Esophagus muscularis mucosa (tissue), 4 donors: ENCODE measurements at regions not wholly inside any gene's neighbourhood (a gene's known extent, or its start where the extent isn't known, plus 50 kb on each side); places are given as distances from the start of the nearest gene placed in this dataset.

Experiments
- DNase-seq: peaks from one replicate; pipeline ENCODE4 v3.0.0-alpha.2; 2017; ENCODE audit errors: extremely low spot score
- H3K27ac ChIP-seq, 4 donors: fragments of 200-600 bp; sonication (generic); replicated peaks in 1 of 4; 1 replicate in 3 of 4; 2 replicates in 1 of 4; pipeline ENCODE4 v1.5.1; 2016 to 2019; ENCODE audit warnings: mild to moderate bottlenecking in 1 of 4
- H3K27me3 ChIP-seq, 4 donors: fragments of 200-600 bp; sonication (generic); one replicate each; pipeline versions ENCODE4 v1.5.1 to v1.6.0; 2016 to 2019
- H3K36me3 ChIP-seq, 4 donors: fragments of 200-600 bp; sonication (generic); one replicate each; pipeline ENCODE4 v1.5.1; 2016 to 2019
- H3K4me1 ChIP-seq, 4 donors: fragments of 200-600 bp; sonication (generic); one replicate each; pipeline ENCODE4 v1.5.1; 2016 to 2019
- H3K4me3 ChIP-seq, 4 donors: fragments of 200-600 bp; sonication (generic); 1 replicate in 2 of 4; 2 replicates in 2 of 4; pipeline ENCODE4 v1.5.1; 2016 to 2019; ENCODE audit warnings: mild to moderate bottlenecking in 4 of 4, moderate library complexity in 1 of 4
- H3K9me3 ChIP-seq, 4 donors: fragments of 200-600 bp; sonication (generic); 1 replicate in 3 of 4; 2 replicates in 1 of 4; pipeline ENCODE4 v1.5.1; 2016 to 2019
- EP300 ChIP-seq: sonication (generic); formaldehyde crosslinking; IDR thresholded peaks from one replicate; pipeline ENCODE4 v1.6.1; 2017; ENCODE audit warnings: antibody characterized with exemption
- POLR2A ChIP-seq: fragments of 450-650 bp; IDR thresholded peaks from one replicate; pipeline ENCODE4 v1.6.1; 2017; ENCODE audit warnings: antibody characterized with exemption, moderate library complexity, mild to moderate bottlenecking, low read depth
- POLR2AphosphoS5 ChIP-seq, 2 donors: sonication (generic); formaldehyde crosslinking; IDR thresholded peaks; one replicate each; pipeline ENCODE4 v1.6.1; 2017; ENCODE audit warnings: antibody characterized with exemption in 2 of 2
- WGBS: methylation state at CpG from one replicate; pipeline ENCODE4 v1.1.5; 2018; 5-methylcytosine and 5-hydroxymethylcytosine counted together
- intact Hi-C: fragments of 100-400 bp; cut with DNase I; formaldehyde crosslinking; loops from one replicate; pipeline ENCODE4 v1.15.1; 2023
- TF ChIP-seq, protein P1 (sequence below), 3 experiments: fragments of 200-600 bp in 2 of 3; fragments of 450-650 bp in 1 of 3; sonication (generic) in 2 of 3; IDR thresholded peaks; one replicate each; pipeline ENCODE4 v1.5.1; 2017 to 2019; ENCODE audit warnings: antibody characterized with exemption in 3 of 3, mild to moderate bottlenecking in 2 of 3, moderate library complexity in 1 of 3

DNA sequence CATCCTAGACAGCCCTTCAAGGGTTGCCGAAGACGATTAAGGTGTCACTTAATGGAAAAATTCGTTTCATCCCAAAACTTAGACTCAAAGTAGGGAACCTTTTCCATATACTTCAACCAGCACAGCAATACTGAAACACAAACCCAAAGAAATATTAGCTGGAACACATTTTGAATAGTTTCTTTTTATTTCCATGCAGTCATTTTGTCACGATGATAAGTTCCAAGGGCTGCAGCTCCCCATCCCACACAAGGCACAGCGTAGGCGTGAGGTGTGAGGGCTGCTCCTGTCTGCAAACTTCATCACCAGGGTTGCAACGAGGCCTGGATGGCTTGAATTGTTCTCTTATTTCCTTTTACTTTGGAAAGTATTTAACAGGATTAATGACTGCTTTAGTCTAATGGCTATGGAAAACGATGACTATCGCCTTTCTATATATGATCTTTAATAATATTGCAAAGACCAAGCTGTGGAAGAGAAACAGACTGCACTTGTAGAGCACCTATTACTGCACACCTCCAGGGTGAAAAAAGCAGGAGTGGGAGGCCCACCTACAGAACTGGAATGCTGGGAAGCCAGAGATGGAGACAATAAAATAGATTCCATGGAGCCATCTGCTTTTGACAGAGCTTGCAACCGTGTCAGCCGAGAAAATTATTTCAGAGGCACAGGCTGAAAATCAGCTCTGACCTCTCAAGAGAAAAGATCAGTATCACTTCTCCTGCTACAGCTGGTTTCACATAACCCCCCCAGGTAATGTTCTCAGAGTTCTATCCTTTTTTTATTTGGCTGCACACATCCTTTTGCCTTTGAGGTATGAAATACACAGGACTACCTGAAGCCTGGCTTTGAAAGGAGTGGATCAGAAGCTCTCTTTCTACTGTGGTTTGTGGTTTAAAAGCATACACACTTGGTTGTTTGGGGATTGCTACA lies 274.5 kb upstream of the NBEA start:
- intact Hi-C loops: no loop called here
- no peak for TF ChIP-seq POLR2AphosphoS5 (IDR thresholded peaks at IDR 0.05)
- TF ChIP-seq, protein P1, sequence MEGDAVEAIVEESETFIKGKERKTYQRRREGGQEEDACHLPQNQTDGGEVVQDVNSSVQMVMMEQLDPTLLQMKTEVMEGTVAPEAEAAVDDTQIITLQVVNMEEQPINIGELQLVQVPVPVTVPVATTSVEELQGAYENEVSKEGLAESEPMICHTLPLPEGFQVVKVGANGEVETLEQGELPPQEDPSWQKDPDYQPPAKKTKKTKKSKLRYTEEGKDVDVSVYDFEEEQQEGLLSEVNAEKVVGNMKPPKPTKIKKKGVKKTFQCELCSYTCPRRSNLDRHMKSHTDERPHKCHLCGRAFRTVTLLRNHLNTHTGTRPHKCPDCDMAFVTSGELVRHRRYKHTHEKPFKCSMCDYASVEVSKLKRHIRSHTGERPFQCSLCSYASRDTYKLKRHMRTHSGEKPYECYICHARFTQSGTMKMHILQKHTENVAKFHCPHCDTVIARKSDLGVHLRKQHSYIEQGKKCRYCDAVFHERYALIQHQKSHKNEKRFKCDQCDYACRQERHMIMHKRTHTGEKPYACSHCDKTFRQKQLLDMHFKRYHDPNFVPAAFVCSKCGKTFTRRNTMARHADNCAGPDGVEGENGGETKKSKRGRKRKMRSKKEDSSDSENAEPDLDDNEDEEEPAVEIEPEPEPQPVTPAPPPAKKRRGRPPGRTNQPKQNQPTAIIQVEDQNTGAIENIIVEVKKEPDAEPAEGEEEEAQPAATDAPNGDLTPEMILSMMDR (IDR thresholded peaks at IDR 0.05): no peak
- TF ChIP-seq EP300: no peak
- no peak for TF ChIP-seq POLR2A
- H3K4me1 ChIP-seq: peaks cover 9 to 14% (median 10%) of the 10 kb centered on the region in 4 donors
- no peaks in the 10 kb centered on the region for H3K9me3 ChIP-seq
- WGBS: 87% methylated on average over 11 of the region's 11 CpGs
- H3K27me3 ChIP-seq: no peaks in the 10 kb centered on the region
- no peak overlapping the region for H3K27ac ChIP-seq
- H3K4me3 ChIP-seq: no peak overlapping the region
- DNase-seq: no peak
- no peaks in the 10 kb centered on the region for H3K36me3 ChIP-seq

DNA sequence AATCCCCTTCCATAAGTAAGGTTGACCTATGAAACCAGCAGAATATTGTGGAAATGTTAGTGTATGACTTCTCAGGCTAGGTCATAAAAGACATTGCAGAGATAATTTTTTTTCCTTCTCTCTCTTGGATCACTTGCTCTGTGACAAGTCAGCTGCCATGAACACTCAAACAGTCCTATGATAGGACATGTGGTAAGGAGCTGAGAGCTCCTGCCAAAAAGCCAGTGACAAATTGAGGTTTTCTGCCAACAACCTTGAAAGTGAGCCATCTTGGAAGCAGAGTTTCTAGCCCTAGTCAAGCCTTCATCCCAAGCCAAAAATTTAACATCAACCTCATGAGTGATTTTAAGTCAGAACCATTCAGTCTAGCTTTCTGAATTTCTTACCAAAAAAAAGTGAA lies 270.9 kb upstream of the NBEA start:
- no peaks in the 10 kb centered on the region for H3K9me3 ChIP-seq
- no peak overlapping the region for H3K4me3 ChIP-seq
- no peak for DNase-seq
- no peak overlapping the region for H3K27ac ChIP-seq
- no peaks in the 10 kb centered on the region for H3K36me3 ChIP-seq
- intact Hi-C loops: no loop called here
- TF ChIP-seq POLR2A: no peak
- TF ChIP-seq EP300: no peak
- TF ChIP-seq POLR2AphosphoS5 (IDR thresholded peaks at IDR 0.05): no peak
- TF ChIP-seq, protein P1 (IDR thresholded peaks at IDR 0.05): no peak
- no peaks in the 10 kb centered on the region for H3K27me3 ChIP-seq
- peaks cover 9 to 14% (median 10%) of the 10 kb centered on the region in 4 donors for H3K4me1 ChIP-seq

DNA sequence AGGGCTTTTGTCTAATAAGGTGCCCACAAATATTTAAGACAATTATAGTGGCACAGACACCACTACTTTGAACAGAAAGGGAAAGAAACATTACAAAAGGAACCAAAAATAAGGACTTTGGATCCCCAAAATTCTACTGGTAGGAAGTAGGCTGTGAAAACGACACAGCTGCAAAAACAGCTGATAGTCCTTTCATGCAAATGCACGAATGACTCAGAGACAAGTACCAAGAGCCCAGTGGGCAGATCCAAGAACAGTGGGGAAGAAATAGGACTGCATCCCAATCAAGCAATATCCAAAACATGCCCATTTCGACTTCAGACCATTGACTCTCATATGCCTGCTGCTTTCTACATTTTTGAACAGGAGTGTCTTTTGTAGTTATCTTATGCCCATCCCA lies 269.4 kb upstream of the NBEA start:
- WGBS: 77% methylated on average over 3 of the region's 3 CpGs
- H3K36me3 ChIP-seq: no peaks in the 10 kb centered on the region
- no peak overlapping the region for H3K4me3 ChIP-seq
- DNase-seq: no peak
- peaks cover 9 to 14% (median 10%) of the 10 kb centered on the region in 4 donors for H3K4me1 ChIP-seq
- no peak overlapping the region for H3K27ac ChIP-seq
- H3K9me3 ChIP-seq: no peaks in the 10 kb centered on the region
- H3K27me3 ChIP-seq: no peaks in the 10 kb centered on the region
- intact Hi-C loops: no loop called here
- TF ChIP-seq, protein P1 (IDR thresholded peaks at IDR 0.05): no peak
- no peak for TF ChIP-seq EP300
- TF ChIP-seq POLR2AphosphoS5 (IDR thresholded peaks at IDR 0.05): no peak
- no peak for TF ChIP-seq POLR2A

DNA sequence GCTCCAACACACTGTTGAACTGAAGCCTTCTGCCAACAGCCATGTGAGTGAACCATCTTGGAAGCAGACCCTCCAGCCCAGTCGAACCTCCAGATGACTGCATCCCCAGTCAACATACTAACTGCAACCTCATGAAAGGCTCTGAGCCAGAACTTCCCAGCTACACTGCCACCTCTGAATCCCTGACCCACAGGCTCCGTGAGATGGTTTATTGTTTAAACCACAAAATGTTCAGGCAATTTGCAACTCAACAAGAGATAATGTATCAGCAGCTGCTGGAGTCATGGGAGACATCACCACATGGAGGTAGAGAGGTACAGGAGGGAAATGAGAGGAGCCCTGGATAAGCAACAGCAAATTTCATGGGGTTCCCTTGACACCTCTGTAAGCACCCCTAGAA lies 266.4 kb upstream of the NBEA start:
- H3K27ac ChIP-seq: no peak overlapping the region
- no peak for DNase-seq
- H3K27me3 ChIP-seq: no peaks in the 10 kb centered on the region
- no peaks in the 10 kb centered on the region for H3K36me3 ChIP-seq
- no peak overlapping the region for H3K4me3 ChIP-seq
- intact Hi-C loops: no loop called here
- WGBS: 64% methylated on average over 2 of the region's 2 CpGs
- H3K4me1 ChIP-seq: peaks cover 6 to 11% (median 9%) of the 10 kb centered on the region in 4 donors
- no peaks in the 10 kb centered on the region for H3K9me3 ChIP-seq
- TF ChIP-seq EP300 (no peak), POLR2A (no peak), POLR2AphosphoS5 (IDR thresholded peaks at IDR 0.05) (no peak)
- TF ChIP-seq, protein P1 (IDR thresholded peaks at IDR 0.05): no peak
